Thyroid gland (tissue), 4 donors: ENCODE measurements at regions not wholly inside any gene's neighbourhood (a gene's known extent, or its start where the extent isn't known, plus 50 kb on each side); places are given as distances from the start of the nearest gene placed in this dataset.

Experiments
- POLR2A ChIP-seq, 2 donors: fragments of 450-650 bp; IDR thresholded peaks; one replicate each; pipeline ENCODE4 v1.6.1; 2017; ENCODE audit warnings: antibody characterized with exemption in 2 of 2, mild to moderate bottlenecking in 2 of 2, moderate library complexity in 1 of 2
- TF ChIP-seq, protein P1 (sequence below), 6 experiments: fragments of 200-600 bp in 3 of 6; fragments of 450-650 bp in 3 of 6; sonication (generic) in 3 of 6; IDR thresholded peaks; one replicate each; pipeline ENCODE4 v1.5.1; 2016 to 2019; ENCODE audit warnings: antibody characterized with exemption in 6 of 6, mild to moderate bottlenecking in 2 of 6, inconsistent platforms in 1 of 6, moderate library complexity in 1 of 6

DNA sequence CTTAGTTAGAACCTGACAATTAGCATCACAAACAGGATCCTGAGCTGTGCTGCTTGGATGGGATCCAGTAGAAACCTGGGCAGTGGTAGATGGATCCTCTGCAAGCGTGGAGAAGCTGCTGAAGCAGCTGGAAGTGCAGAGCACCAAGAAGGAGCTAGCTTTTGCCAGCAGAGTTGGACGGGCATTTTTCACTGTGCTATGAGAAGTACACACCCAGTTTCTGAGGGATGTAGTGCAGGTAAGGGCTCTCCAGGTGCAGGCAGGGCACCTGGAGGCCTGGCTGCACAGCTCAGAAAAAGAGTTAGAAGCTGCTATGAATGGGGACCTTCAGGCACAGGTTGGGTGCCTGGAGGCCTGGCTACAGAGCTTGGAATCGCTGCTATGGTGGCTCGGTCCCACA is 623.9 kb upstream of the NUDT12 start:
- TF ChIP-seq, protein P1, sequence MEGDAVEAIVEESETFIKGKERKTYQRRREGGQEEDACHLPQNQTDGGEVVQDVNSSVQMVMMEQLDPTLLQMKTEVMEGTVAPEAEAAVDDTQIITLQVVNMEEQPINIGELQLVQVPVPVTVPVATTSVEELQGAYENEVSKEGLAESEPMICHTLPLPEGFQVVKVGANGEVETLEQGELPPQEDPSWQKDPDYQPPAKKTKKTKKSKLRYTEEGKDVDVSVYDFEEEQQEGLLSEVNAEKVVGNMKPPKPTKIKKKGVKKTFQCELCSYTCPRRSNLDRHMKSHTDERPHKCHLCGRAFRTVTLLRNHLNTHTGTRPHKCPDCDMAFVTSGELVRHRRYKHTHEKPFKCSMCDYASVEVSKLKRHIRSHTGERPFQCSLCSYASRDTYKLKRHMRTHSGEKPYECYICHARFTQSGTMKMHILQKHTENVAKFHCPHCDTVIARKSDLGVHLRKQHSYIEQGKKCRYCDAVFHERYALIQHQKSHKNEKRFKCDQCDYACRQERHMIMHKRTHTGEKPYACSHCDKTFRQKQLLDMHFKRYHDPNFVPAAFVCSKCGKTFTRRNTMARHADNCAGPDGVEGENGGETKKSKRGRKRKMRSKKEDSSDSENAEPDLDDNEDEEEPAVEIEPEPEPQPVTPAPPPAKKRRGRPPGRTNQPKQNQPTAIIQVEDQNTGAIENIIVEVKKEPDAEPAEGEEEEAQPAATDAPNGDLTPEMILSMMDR (IDR thresholded peaks at IDR 0.05), result no peak
- no peak for TF ChIP-seq POLR2A (IDR thresholded peaks at IDR 0.05)
